ENCODE measurements at regions not wholly inside any gene's neighbourhood (a gene's known extent, or its start where the extent isn't known, plus 50 kb on each side); places are given as distances from the start of the nearest gene placed in this dataset.
A peak's percentile ranks its signal among the peaks of the same experiment; 100 is the strongest.

- peak; percentile 64; the same call in 1 of the 2 replicates for TF ChIP-seq TCF12 (IDR thresholded peaks at IDR 0.05; ENCODE audit: low read depth)
- no peak for TF ChIP-seq YY1 (IDR thresholded peaks at IDR 0.05; ENCODE audit: low read depth)
- no peak for TF ChIP-seq CREB1 (IDR thresholded peaks at IDR 0.05; ENCODE audit: low read depth)
- no peak for TF ChIP-seq FOXM1 (IDR thresholded peaks at IDR 0.05; ENCODE audit: borderline replicate concordance, low read depth)
- peak; percentile 66 for TF ChIP-seq EGR1 (IDR thresholded peaks at IDR 0.05)
- TF ChIP-seq CEBPB (IDR thresholded peaks at IDR 0.05): no peak
- TF ChIP-seq EP300 (IDR thresholded peaks at IDR 0.05; ENCODE audit: borderline replicate concordance): peak; percentile 75
- peak; percentile 64; the same call in 1 of the 2 replicates for TF ChIP-seq MAX (IDR thresholded peaks at IDR 0.05)
- no peak for TF ChIP-seq USF1 (IDR thresholded peaks at IDR 0.05)
- TF ChIP-seq RAD21 (IDR thresholded peaks at IDR 0.05; ENCODE audit: low read depth): 0 out of 2 replicates have a peak, but pooled peaks have one; percentile 5
- peak; percentile 56 for TF ChIP-seq ZBTB7A (IDR thresholded peaks at IDR 0.05; ENCODE audit: low read depth)
- no peak for TF ChIP-seq TAF1 (IDR thresholded peaks at IDR 0.05; ENCODE audit: low read depth)
- peak; percentile 25 for TF ChIP-seq TEAD4 (IDR thresholded peaks at IDR 0.05)
- no peak for TF ChIP-seq REST (IDR thresholded peaks at IDR 0.05; ENCODE audit: low read depth)
- peak; percentile 79 for TF ChIP-seq NFIC (IDR thresholded peaks at IDR 0.05)
Observed at GRCh38 chr16:88264641-88265285, 118.0 kb upstream of the ZNF469 start.

DNA sequence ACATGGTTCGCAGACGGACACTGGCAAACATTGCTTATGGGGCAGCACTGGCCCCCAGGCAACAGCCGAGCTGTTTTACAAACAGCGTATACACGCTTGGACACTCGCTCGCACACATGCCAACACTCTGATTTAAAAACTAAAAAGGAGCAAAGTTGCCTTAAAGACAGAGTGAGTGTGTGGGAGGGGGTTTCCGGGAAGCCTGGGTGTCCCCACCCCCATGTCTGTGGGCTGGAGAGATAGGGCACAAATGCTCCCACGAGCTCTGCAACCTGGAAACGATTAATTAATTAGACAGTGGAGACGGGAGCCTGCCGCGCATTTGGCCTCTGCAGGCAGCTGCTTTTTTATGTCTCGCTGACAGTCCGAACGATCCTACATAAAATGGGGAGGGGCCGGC lies 107.9 kb upstream of the ZNF469 start:
- TF ChIP-seq NFIC (IDR thresholded peaks at IDR 0.05) (no peak), REST (IDR thresholded peaks at IDR 0.05; ENCODE audit: low read depth) (no peak), CREB1 (IDR thresholded peaks at IDR 0.05; ENCODE audit: low read depth) (no peak), RAD21 (IDR thresholded peaks at IDR 0.05; ENCODE audit: low read depth) (no peak), CEBPB (IDR thresholded peaks at IDR 0.05) (no peak)

DNA sequence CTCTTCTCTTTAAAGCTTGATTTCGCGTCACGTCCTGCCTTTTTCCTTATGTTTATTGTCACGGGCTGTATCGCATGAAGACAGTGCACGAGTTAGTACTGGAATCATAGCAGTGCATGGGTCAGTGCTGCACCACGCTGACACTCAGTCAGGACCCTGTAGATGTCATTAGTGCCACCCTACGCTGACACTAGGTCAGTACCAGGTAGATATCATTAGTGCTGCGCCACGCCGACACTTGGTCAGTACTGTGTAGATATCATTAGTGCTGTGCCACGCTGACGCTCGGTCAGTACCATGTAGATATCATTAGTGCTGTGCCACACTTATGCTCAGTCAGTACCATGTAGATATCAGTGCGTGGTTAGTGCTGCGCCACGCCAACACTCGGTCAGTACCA lies 106.2 kb upstream of the ZNF469 start:
- no peak for TF ChIP-seq RAD21 (IDR thresholded peaks at IDR 0.05; ENCODE audit: low read depth)

DNA sequence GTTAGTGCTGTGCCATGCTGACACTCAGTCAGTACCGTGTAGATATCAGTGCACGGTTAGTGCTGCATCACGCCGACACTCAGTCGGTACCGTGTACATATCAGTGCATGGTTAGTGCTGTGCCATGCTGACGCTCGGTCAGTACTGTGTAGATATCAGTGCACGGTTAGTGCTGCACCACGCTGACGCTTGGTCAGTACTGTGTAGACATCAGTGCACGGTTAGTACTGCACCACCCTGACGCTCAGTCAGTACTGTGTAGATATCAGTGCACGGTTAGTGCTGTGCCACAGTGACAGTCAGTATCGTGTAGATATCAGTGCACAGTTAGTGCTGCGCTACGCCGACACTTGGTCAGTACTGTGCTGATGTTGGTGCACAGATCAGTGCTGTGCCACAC lies 102.8 kb upstream of the ZNF469 start:
- no peak for TF ChIP-seq TAF1 (IDR thresholded peaks at IDR 0.05; ENCODE audit: low read depth)
- TF ChIP-seq RAD21 (IDR thresholded peaks at IDR 0.05; ENCODE audit: low read depth): no peak
- TF ChIP-seq MAX (IDR thresholded peaks at IDR 0.05): no peak
- TF ChIP-seq YY1 (IDR thresholded peaks at IDR 0.05; ENCODE audit: low read depth): no peak
- no peak for TF ChIP-seq NFIC (IDR thresholded peaks at IDR 0.05)
- no peak for TF ChIP-seq USF1 (IDR thresholded peaks at IDR 0.05)
- no peak for TF ChIP-seq REST (IDR thresholded peaks at IDR 0.05; ENCODE audit: low read depth)
- no peak for TF ChIP-seq TEAD4 (IDR thresholded peaks at IDR 0.05)
- no peak for TF ChIP-seq EP300 (IDR thresholded peaks at IDR 0.05; ENCODE audit: borderline replicate concordance)
- no peak for TF ChIP-seq ZBTB7A (IDR thresholded peaks at IDR 0.05; ENCODE audit: low read depth)
- TF ChIP-seq CEBPB (IDR thresholded peaks at IDR 0.05): no peak
- no peak for TF ChIP-seq CREB1 (IDR thresholded peaks at IDR 0.05; ENCODE audit: low read depth)

Data from Ishikawa (cell line).